A673 (cell line): ENCODE measurements at regions not wholly inside any gene's neighbourhood (a gene's known extent, or its start where the extent isn't known, plus 50 kb on each side); places are given as distances from the start of the nearest gene placed in this dataset.

Source experiments
- BruUV-seq: library from RNA; stranded (reverse); fragments of 400-500 nt; replicated peaks from 2 replicates; lab custom pipeline; 2021; lab: Mats Ljungman, UMichigan
- CTCF ChIA-PET: fragments of 300-600 bp; sonication (Branson Sonifier 250); formaldehyde crosslinking; loops from one replicate; lab custom pipeline; 2022; ENCODE audit warnings: antibody characterized with exemption; lab: Charles Lee
- POLR2A ChIA-PET: fragments of 300-600 bp; sonication (Branson Sonifier 250); formaldehyde crosslinking; loops from one replicate; lab custom pipeline; 2022; ENCODE audit warnings: antibody characterized with exemption; ENCODE audit not compliant: low non-redundant PET; lab: Charles Lee
- DNase-seq: peaks from one replicate; pipeline ENCODE4 v3.0.0-alpha.2; 2015; ENCODE audit warnings: low spot score
- H3K27ac ChIP-seq: fragments of 200-600 bp; sonication (generic); 2 replicates; pipeline ENCODE4 v1.5.1; 2016; ENCODE audit warnings: mixed run types, low read depth, mild to moderate bottlenecking, mixed read lengths, antibody characterized with exemption, low read length; ENCODE audit not compliant: poor library complexity, severe bottlenecking
- H3K27me3 ChIP-seq: fragments of 200-600 bp; sonication (generic); replicated peaks from 2 replicates; pipeline ENCODE4 v1.6.1; 2017; ENCODE audit warnings: mixed run types, low read depth, mild to moderate bottlenecking, mixed read lengths, antibody characterized with exemption, low read length; ENCODE audit not compliant: insufficient read depth, poor library complexity
- H3K36me3 ChIP-seq: fragments of 200-600 bp; sonication (generic); 2 replicates; pipeline ENCODE4 v1.6.1; 2016; ENCODE audit warnings: mixed run types, mild to moderate bottlenecking, mixed read lengths, antibody characterized with exemption, low read length; ENCODE audit not compliant: insufficient read depth, poor library complexity, severe bottlenecking
- H3K4me1 ChIP-seq: fragments of 200-600 bp; sonication (generic); 2 replicates; pipeline ENCODE4 v1.6.1; 2017; ENCODE audit warnings: mixed run types, mild to moderate bottlenecking, mixed read lengths, antibody characterized with exemption, low read length; ENCODE audit not compliant: insufficient read depth, poor library complexity, severe bottlenecking
- H3K4me3 ChIP-seq: fragments of 200-600 bp; sonication (generic); 2 replicates; pipeline ENCODE4 v1.5.1; 2016; ENCODE audit warnings: low read depth, mixed run types, mild to moderate bottlenecking, mixed read lengths, low read length; ENCODE audit not compliant: poor library complexity, severe bottlenecking
- H3K9me3 ChIP-seq: fragments of 200-600 bp; sonication (generic); 2 replicates; pipeline ENCODE4 v1.6.1; 2016; ENCODE audit warnings: mixed run types, low read depth, mild to moderate bottlenecking, mixed read lengths, antibody characterized with exemption, low read length; ENCODE audit not compliant: poor library complexity, severe bottlenecking
- EZH2 ChIP-seq: fragments of 200-600 bp; sonication (generic); IDR thresholded peaks from 2 replicates; pipeline ENCODE4 v1.6.1; 2017; ENCODE audit warnings: borderline replicate concordance, low read depth, mild to moderate bottlenecking, mixed read lengths, antibody characterized with exemption, low read length; ENCODE audit not compliant: poor library complexity, severe bottlenecking
- intact Hi-C: fragments of 100-400 bp; cut with micrococcal nuclease; formaldehyde crosslinking; loops from one replicate; pipeline ENCODE4 v1.10.0; 2022; ENCODE audit not compliant: unreplicated experiment
- TF ChIP-seq, protein P1 (sequence below): fragments of 300-800, 200-600 bp; sonication (generic); conservative IDR thresholded peaks from 2 replicates; pipeline ENCODE4 v1.5.1; 2017; ENCODE audit warnings: low read depth, mild to moderate bottlenecking, antibody characterized with exemption, low read length, moderate library complexity, mixed read lengths

DNA sequence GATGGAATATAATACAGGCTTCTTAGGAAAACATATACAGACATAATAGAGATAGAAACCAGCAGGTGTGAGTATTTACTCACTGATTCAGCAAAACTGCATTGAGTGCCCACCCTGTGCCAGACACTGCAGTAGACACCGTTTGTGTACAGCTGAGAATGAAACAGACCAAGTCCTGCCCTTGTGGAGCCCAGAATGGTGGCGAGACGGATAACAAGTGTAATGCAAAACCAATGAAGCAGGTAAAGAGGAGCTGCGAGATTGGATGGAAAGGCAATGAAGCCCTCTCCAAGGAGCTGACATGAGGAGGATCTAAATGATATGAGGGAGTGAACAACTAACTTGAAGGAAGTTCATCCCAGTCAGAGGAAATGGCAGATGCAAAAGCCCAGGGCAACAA, 256.4 kb downstream of the MEX3B start:
- Histone ChIP-seq H3K9me3 (no peaks in the 10 kb centered on the region), H3K36me3 (no peaks in the 10 kb centered on the region), H3K4me1 (no peaks in the 10 kb centered on the region), H3K27ac (no peak overlapping the region), H3K4me3 (no peak overlapping the region), H3K27me3 (peaks cover 3% of the 10 kb centered on the region)
- intact Hi-C loops: no loop called here
- ChIA-PET CTCF (no interaction called here), POLR2A (no interaction called here)
- no peak for DNase-seq
- no peak for TF ChIP-seq EZH2
- TF ChIP-seq, protein P1, sequence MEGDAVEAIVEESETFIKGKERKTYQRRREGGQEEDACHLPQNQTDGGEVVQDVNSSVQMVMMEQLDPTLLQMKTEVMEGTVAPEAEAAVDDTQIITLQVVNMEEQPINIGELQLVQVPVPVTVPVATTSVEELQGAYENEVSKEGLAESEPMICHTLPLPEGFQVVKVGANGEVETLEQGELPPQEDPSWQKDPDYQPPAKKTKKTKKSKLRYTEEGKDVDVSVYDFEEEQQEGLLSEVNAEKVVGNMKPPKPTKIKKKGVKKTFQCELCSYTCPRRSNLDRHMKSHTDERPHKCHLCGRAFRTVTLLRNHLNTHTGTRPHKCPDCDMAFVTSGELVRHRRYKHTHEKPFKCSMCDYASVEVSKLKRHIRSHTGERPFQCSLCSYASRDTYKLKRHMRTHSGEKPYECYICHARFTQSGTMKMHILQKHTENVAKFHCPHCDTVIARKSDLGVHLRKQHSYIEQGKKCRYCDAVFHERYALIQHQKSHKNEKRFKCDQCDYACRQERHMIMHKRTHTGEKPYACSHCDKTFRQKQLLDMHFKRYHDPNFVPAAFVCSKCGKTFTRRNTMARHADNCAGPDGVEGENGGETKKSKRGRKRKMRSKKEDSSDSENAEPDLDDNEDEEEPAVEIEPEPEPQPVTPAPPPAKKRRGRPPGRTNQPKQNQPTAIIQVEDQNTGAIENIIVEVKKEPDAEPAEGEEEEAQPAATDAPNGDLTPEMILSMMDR: no peak
- BruUV-seq: no TSS peak

DNA sequence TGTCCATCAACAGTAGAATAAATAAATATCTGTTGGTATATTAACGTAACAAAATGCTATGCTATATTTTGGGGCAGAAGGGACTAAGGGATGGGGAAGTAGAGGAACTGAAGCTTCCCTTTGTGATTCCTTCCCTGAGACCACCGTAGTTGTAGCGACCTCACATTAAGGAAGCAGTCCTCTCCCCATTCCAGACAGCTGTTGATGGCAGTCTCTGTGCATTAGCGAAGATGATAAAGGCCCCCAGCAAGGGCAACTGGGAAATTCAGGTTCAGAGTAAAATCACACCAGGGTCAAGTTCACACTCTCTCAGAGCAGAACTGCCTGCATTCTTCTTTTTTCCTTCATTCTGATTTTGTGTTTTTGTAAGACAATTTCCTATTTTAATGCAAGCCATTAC, 259.0 kb downstream of the MEX3B start:
- no TSS peak for BruUV-seq

DNA sequence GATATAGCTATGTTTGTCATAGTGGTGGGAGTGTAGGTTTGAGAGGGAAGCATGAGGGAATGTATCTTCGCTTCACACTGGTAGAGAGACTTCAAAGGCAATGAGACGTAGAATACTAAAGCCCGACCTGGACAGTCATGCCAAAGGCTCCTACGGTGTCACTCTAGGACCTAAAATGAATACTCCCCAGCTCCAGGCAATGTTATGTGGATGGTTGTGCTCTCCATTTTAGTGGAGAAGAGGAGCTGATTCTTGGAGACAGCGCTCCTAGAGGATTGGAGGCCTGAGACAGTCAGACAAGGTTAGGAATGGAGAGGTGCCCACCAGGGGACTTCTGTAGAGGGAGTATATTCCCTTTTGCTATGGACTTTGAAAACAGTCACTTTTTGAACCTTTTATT, 260.1 kb downstream of the MEX3B start:
- BruUV-seq: no TSS peak
- TF ChIP-seq, protein P1: no peak
- no peak for TF ChIP-seq EZH2

More for the DNA sequence above, 259.0 kb downstream of the MEX3B start:
- Histone ChIP-seq H3K36me3 (no peaks in the 10 kb centered on the region), H3K27ac (no peak overlapping the region), H3K27me3 (peaks cover 3% of the 10 kb centered on the region), H3K9me3 (no peaks in the 10 kb centered on the region), H3K4me1 (no peaks in the 10 kb centered on the region), H3K4me3 (no peak overlapping the region)
- POLR2A ChIA-PET: no interaction called here
- CTCF ChIA-PET: no interaction called here
- TF ChIP-seq, protein P1: no peak
- TF ChIP-seq EZH2: no peak
- intact Hi-C loops: no loop called here
- DNase-seq: no peak

More for the DNA sequence above, 260.1 kb downstream of the MEX3B start:
- Histone ChIP-seq H3K27ac (no peak overlapping the region), H3K4me3 (no peak overlapping the region), H3K27me3 (peaks cover 3% of the 10 kb centered on the region), H3K36me3 (no peaks in the 10 kb centered on the region), H3K9me3 (no peaks in the 10 kb centered on the region), H3K4me1 (no peaks in the 10 kb centered on the region)
- CTCF ChIA-PET: no interaction called here
- intact Hi-C loops: no loop called here
- no peak for DNase-seq
- POLR2A ChIA-PET: no interaction called here
